ENCODE measurements at regions not wholly inside any gene's neighbourhood (a gene's known extent, or its start where the extent isn't known, plus 50 kb on each side); places are given as distances from the start of the nearest gene placed in this dataset.

DNA sequence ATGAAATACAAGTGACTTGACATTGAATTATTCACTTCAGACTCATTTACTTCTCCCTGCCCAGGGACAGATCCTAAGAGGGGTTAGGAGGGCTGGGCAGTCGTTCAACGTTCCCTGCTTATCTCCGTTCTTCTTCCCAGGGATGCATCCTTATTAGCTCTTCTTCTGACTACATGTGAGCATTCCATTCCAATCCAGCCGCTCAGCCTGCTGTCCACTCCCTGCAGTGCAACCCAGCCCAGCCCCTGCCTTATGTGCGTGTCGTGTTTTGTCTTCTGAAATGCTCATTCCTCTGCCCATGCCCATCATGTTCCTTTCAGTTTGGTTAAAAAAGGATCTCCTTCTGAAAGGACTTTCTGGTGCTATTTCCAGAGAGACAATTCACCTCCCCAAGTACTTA, 64.7 kb upstream of the PALM2AKAP2 start:
- TF ChIP-seq, protein P1, sequence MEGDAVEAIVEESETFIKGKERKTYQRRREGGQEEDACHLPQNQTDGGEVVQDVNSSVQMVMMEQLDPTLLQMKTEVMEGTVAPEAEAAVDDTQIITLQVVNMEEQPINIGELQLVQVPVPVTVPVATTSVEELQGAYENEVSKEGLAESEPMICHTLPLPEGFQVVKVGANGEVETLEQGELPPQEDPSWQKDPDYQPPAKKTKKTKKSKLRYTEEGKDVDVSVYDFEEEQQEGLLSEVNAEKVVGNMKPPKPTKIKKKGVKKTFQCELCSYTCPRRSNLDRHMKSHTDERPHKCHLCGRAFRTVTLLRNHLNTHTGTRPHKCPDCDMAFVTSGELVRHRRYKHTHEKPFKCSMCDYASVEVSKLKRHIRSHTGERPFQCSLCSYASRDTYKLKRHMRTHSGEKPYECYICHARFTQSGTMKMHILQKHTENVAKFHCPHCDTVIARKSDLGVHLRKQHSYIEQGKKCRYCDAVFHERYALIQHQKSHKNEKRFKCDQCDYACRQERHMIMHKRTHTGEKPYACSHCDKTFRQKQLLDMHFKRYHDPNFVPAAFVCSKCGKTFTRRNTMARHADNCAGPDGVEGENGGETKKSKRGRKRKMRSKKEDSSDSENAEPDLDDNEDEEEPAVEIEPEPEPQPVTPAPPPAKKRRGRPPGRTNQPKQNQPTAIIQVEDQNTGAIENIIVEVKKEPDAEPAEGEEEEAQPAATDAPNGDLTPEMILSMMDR (IDR thresholded peaks at IDR 0.05) = no peak
- no peak for TF ChIP-seq EP300 (IDR thresholded peaks at IDR 0.05)
